GM12875 (cell line): ENCODE measurements at regions not wholly inside any gene's neighbourhood (a gene's known extent, or its start where the extent isn't known, plus 50 kb on each side); places are given as distances from the start of the nearest gene placed in this dataset.

Source experiments
- H3K4me3 ChIP-seq: one replicate; pipeline ENCODE4 v1.5.1; 2011; ENCODE audit warnings: low read depth, low read length, control low read depth
- TF ChIP-seq, protein P1 (sequence below): IDR thresholded peaks from 2 replicates; pipeline ENCODE4 v1.5.1; 2011; ENCODE audit warnings: low read depth, mild to moderate bottlenecking, control low read depth, inconsistent platforms, low read length, moderate library complexity, borderline replicate concordance; ENCODE audit not compliant: insufficient read depth

GRCh38 chr7:25970911-25971310 is 181.1 kb upstream of the NFE2L3 start:
- no peak overlapping the region for H3K4me3 ChIP-seq
- TF ChIP-seq, protein P1, sequence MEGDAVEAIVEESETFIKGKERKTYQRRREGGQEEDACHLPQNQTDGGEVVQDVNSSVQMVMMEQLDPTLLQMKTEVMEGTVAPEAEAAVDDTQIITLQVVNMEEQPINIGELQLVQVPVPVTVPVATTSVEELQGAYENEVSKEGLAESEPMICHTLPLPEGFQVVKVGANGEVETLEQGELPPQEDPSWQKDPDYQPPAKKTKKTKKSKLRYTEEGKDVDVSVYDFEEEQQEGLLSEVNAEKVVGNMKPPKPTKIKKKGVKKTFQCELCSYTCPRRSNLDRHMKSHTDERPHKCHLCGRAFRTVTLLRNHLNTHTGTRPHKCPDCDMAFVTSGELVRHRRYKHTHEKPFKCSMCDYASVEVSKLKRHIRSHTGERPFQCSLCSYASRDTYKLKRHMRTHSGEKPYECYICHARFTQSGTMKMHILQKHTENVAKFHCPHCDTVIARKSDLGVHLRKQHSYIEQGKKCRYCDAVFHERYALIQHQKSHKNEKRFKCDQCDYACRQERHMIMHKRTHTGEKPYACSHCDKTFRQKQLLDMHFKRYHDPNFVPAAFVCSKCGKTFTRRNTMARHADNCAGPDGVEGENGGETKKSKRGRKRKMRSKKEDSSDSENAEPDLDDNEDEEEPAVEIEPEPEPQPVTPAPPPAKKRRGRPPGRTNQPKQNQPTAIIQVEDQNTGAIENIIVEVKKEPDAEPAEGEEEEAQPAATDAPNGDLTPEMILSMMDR: no peak

GRCh38 chr7:25976630-25977029 is 175.4 kb upstream of the NFE2L3 start:
- no peak overlapping the region for H3K4me3 ChIP-seq
- TF ChIP-seq, protein P1: no peak

- H3K4me3 ChIP-seq: no peak overlapping the region
- TF ChIP-seq, protein P1: no peak
These were observed 173.5 kb upstream of the NFE2L3 start for GRCh38 chr7:25978466-25978865.

- H3K4me3 ChIP-seq: no peak overlapping the region
- TF ChIP-seq, protein P1: no peak
These were observed 172.4 kb upstream of the NFE2L3 start for GRCh38 chr7:25979605-25980004.

GRCh38 chr7:25982684-25983083 is 169.3 kb upstream of the NFE2L3 start:
- TF ChIP-seq, protein P1: no peak
- H3K4me3 ChIP-seq: no peak overlapping the region

DNA sequence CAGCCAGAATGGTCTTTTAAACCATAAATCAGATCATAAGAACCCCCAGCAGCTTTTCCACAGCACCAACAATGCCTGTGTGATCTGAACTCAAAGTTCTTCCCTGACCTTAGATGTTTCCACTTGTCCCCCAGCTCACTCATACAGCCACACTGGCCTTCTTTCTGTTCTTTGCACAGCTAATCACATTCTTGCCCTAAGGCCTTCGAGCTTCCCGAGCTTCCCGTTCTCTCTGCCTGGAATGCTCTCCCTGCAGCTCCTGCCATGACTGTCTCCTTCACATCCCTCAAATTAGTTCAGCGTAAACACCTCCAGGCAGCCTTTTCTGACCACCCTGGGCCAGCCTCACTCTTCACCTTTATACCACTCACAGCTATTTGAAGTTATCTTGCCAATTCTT is 166.8 kb upstream of the NFE2L3 start:
- TF ChIP-seq, protein P1: no peak
- no peak overlapping the region for H3K4me3 ChIP-seq

GRCh38 chr7:25988640-25989039 is 163.4 kb upstream of the NFE2L3 start:
- no peak overlapping the region for H3K4me3 ChIP-seq
- TF ChIP-seq, protein P1: no peak
